ENCODE measurements at regions not wholly inside any gene's neighbourhood (a gene's known extent, or its start where the extent isn't known, plus 50 kb on each side); places are given as distances from the start of the nearest gene placed in this dataset.

DNA sequence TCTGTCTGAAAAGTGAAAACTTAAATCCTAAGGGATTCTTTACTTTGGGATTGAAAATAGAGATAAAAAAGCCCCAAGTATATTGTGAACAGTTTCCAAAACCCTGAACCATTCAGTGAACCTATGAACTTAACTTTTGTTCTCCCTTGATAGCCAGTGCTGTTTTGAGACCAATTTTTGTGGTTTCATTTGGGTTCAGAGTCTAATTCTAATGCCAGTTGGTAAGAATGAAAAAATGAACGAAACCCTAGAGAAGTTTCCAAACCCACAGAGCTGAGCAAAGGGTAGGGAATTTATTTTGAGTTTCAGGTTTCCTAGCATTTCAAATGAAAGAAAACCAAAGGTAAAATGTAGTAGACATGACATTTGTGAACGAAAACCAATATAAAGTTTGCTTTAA is 1366.8 kb downstream of the EFNA5 start:
- Histone ChIP-seq H3K9me3 (ENCODE audit: control insufficient read depth, insufficient read depth, low read depth, low read length) (no peaks in the 10 kb centered on the region), H3K4me1 (ENCODE audit: control insufficient read depth, insufficient read depth, low read length) (no peaks in the 10 kb centered on the region), H3K4me3 (ENCODE audit: low read depth, low read length) (no peak overlapping the region), H3K36me3 (ENCODE audit: control insufficient read depth in 2 of 2, insufficient read depth in 1 of 2, low read length in 2 of 2) (no peaks in the 10 kb centered on the region), H3K27ac (ENCODE audit: extremely low read depth, low read depth, low read length) (no peak overlapping the region)
- TF ChIP-seq RBAK (tag by site-specific recombination; IDR thresholded peaks at IDR 0.05) (no peak), ZNF19 (tag by site-specific recombination; IDR thresholded peaks at IDR 0.05; ENCODE audit: low read depth) (no peak)
- TF ChIP-seq, protein P1, sequence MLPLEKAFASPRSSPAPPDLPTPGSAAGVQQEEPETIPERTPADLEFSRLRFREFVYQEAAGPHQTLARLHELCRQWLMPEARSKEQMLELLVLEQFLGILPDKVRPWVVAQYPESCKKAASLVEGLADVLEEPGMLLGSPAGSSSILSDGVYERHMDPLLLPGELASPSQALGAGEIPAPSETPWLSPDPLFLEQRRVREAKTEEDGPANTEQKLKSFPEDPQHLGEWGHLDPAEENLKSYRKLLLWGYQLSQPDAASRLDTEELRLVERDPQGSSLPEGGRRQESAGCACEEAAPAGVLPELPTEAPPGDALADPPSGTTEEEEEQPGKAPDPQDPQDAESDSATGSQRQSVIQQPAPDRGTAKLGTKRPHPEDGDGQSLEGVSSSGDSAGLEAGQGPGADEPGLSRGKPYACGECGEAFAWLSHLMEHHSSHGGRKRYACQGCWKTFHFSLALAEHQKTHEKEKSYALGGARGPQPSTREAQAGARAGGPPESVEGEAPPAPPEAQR (tag by site-specific recombination; IDR thresholded peaks at IDR 0.05), result no peak
- TF ChIP-seq, protein P2, sequence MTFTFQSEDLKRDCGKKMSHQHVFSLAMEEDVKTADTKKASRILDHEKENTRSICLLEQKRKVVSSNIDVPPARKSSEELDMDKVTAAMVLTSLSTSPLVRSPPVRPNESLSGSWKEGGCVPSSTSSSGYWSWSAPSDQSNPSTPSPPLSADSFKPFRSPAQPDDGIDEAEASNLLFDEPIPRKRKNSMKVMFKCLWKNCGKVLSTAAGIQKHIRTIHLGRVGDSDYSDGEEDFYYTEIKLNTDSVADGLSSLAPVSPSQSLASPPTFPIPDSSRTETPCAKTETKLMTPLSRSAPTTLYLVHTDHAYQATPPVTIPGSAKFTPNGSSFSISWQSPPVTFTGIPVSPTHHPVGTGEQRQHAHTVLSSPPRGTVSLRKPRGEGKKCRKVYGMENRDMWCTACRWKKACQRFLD (tag by site-specific recombination; IDR thresholded peaks at IDR 0.05), result no peak
- ChIA-PET POLR2A (no interaction called here), CTCF (interaction anchor here (0.7 kb wide), 1 partner anchor 35 kb away, joined by 3 read pairs; no protein-coding TSS in a partner anchor)

DNA sequence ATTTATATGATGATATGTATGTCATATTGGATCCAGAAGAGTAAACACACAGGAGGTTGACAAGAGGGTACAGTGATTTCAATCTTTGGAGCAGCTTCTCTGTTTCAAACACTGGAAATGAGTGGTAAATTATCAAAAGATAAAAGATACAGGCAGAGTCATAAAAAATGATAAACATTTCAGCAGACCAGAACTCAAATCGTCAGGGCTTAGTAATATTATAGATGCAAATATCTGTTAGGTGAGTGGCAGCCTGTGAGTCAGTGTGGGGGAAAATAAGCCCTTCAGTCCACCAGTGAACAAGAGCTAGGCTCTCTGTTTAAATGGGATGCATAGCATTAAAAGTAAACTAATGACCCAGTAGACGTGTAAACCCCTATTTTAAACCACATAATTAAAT is 1378.1 kb downstream of the EFNA5 start:
- H3K4me1 ChIP-seq (ENCODE audit: control insufficient read depth, insufficient read depth, low read length), result no peaks in the 10 kb centered on the region
- H3K27ac ChIP-seq (ENCODE audit: extremely low read depth, low read depth, low read length), result no peak overlapping the region
- no peaks in the 10 kb centered on the region for H3K36me3 ChIP-seq (ENCODE audit: control insufficient read depth in 2 of 2, insufficient read depth in 1 of 2, low read length in 2 of 2)
- H3K4me3 ChIP-seq (ENCODE audit: low read depth, low read length), result no peak overlapping the region
- H3K9me3 ChIP-seq (ENCODE audit: control insufficient read depth, insufficient read depth, low read depth, low read length), result no peaks in the 10 kb centered on the region
- ChIA-PET CTCF (no interaction called here), POLR2A (no interaction called here)
- TF ChIP-seq HOXD13 (CRISPR knock-in tag; IDR thresholded peaks at IDR 0.05; ENCODE audit: borderline replicate concordance) (no peak), ZNF24 (tag by site-specific recombination; IDR thresholded peaks at IDR 0.05) (no peak), KLF10 (tag by site-specific recombination; IDR thresholded peaks at IDR 0.05) (no peak), ZNF394 (tag by site-specific recombination; IDR thresholded peaks at IDR 0.05; ENCODE audit: borderline replicate concordance) (no peak), ZNF830 (tag by site-specific recombination; IDR thresholded peaks at IDR 0.05; ENCODE audit: low read depth) (no peak), SETDB1 (IDR thresholded peaks at IDR 0.05; ENCODE audit: insufficient read length, low read length) (no peak), ZBTB48 (tag by site-specific recombination; IDR thresholded peaks at IDR 0.05) (no peak), ZNF155 (tag by site-specific recombination; IDR thresholded peaks at IDR 0.05) (no peak)
- TF ChIP-seq, protein P3, sequence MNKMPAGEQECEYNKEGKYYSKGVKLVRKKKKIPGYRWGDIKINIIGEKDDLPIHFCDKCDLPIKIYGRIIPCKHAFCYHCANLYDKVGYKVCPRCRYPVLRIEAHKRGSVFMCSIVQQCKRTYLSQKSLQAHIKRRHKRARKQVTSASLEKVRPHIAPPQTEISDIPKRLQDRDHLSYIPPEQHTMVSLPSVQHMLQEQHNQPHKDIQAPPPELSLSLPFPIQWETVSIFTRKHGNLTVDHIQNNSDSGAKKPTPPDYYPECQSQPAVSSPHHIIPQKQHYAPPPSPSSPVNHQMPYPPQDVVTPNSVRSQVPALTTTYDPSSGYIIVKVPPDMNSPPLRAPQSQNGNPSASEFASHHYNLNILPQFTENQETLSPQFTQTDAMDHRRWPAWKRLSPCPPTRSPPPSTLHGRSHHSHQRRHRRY (tag by site-specific recombination; IDR thresholded peaks at IDR 0.05), result no peak

DNA sequence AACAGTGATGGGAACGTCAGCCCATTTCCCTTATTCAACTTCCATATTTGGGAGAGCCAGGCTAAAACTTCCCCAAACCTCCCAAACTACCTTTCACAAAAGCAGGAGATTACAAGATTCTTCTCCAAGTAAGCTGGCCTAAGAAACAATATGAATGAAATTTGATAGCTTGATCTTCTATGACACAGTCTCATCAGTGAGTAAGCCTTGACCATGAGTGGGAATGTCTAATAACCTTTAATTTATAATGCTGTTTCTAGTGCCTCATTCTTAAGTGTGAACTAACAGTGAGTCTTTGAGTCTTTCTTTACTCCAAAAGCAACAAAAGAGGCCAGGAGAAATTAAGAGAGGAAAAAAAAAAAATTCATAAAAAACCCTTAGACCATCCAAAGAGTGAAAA is 1379.9 kb downstream of the EFNA5 start:
- ChIA-PET CTCF (no interaction called here), POLR2A (no interaction called here)
- Histone ChIP-seq H3K27ac (ENCODE audit: extremely low read depth, low read depth, low read length) (no peak overlapping the region), H3K4me1 (ENCODE audit: control insufficient read depth, insufficient read depth, low read length) (no peaks in the 10 kb centered on the region), H3K36me3 (ENCODE audit: control insufficient read depth in 2 of 2, insufficient read depth in 1 of 2, low read length in 2 of 2) (no peaks in the 10 kb centered on the region), H3K4me3 (ENCODE audit: low read depth, low read length) (no peak overlapping the region), H3K9me3 (ENCODE audit: control insufficient read depth, insufficient read depth, low read depth, low read length) (no peaks in the 10 kb centered on the region)
- no peak for TF ChIP-seq FEZF1 (tag by site-specific recombination; IDR thresholded peaks at IDR 0.05)

DNA sequence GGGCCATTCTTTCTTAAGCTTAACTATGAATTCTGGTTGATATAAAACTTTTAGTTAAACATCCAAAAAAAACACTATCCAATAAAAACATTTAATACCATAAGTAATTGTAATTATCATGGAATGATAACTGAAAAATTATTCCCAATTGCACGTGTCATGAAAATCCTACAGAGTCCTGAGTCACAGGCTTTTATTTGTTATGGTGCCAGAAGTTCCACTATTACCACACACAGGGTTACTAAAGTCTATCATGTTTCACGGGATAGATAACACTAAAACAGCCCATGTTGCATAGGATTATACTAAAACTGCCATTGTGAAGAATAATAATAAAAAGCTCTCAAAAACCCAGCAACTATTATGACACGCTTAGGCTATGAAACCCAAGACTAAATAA is 1381.8 kb downstream of the EFNA5 start:
- no peak overlapping the region for H3K27ac ChIP-seq (ENCODE audit: extremely low read depth, low read depth, low read length)
- no peaks in the 10 kb centered on the region for H3K9me3 ChIP-seq (ENCODE audit: control insufficient read depth, insufficient read depth, low read depth, low read length)
- no peaks in the 10 kb centered on the region for H3K4me1 ChIP-seq (ENCODE audit: control insufficient read depth, insufficient read depth, low read length)
- H3K4me3 ChIP-seq (ENCODE audit: low read depth, low read length), result no peak overlapping the region
- POLR2A ChIA-PET, result no interaction called here
- CTCF ChIA-PET, result no interaction called here
- no peaks in the 10 kb centered on the region for H3K36me3 ChIP-seq (ENCODE audit: control insufficient read depth in 2 of 2, insufficient read depth in 1 of 2, low read length in 2 of 2)
- TF ChIP-seq ZXDB (tag by site-specific recombination; IDR thresholded peaks at IDR 0.05), result no peak
- TF ChIP-seq ZNF571 (tag by site-specific recombination; IDR thresholded peaks at IDR 0.05), result no peak
- TF ChIP-seq ZNF133 (tag by site-specific recombination; IDR thresholded peaks at IDR 0.05), result no peak
- no peak for TF ChIP-seq IKZF3 (tag by site-specific recombination; IDR thresholded peaks at IDR 0.05)
- TF ChIP-seq KLF16 (tag by site-specific recombination; IDR thresholded peaks at IDR 0.05), result no peak
- no peak for TF ChIP-seq ZFP3 (tag by site-specific recombination; IDR thresholded peaks at IDR 0.05; ENCODE audit: low read depth)
- TF ChIP-seq ZNF302 (tag by site-specific recombination; IDR thresholded peaks at IDR 0.05; ENCODE audit: low read depth), result no peak
- TF ChIP-seq ZNF510 (tag by site-specific recombination; IDR thresholded peaks at IDR 0.05; ENCODE audit: insufficient replicate concordance), result no peak
- no peak for TF ChIP-seq ZNF214 (tag by site-specific recombination; IDR thresholded peaks at IDR 0.05; ENCODE audit: borderline replicate concordance)
- no peak for TF ChIP-seq HOXD13 (CRISPR knock-in tag; IDR thresholded peaks at IDR 0.05; ENCODE audit: borderline replicate concordance)
- TF ChIP-seq, protein P4, sequence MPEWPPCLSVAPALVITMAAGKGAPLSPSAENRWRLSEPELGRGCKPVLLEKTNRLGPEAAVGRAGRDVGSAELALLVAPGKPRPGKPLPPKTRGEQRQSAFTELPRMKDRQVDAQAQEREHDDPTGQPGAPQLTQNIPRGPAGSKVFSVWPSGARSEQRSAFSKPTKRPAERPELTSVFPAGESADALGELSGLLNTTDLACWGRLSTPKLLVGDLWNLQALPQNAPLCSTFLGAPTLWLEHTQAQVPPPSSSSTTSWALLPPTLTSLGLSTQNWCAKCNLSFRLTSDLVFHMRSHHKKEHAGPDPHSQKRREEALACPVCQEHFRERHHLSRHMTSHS (tag by site-specific recombination; IDR thresholded peaks at IDR 0.05), result no peak
- no peak for TF ChIP-seq SALL2 (tag by site-specific recombination; IDR thresholded peaks at IDR 0.05; ENCODE audit: borderline replicate concordance)

All from HEK293 (cell line).